HG02885 (cell line): ENCODE measurements at regions not wholly inside any gene's neighbourhood (a gene's known extent, or its start where the extent isn't known, plus 50 kb on each side); places are given as distances from the start of the nearest gene placed in this dataset.
"Not testable (repeated sequence)": the region's sequence is repeated elsewhere in the genome, so short reads cannot be mapped to it uniquely, and the experiment has no call there.

Experiments used
- ATAC-seq: cut with Tn5 transposase; IDR thresholded peaks from one replicate; pipeline ENCODE4 v1.9.1; 2021; ENCODE audit warnings: mild to moderate bottlenecking; ENCODE audit not compliant: unreplicated experiment, poor library complexity

DNA sequence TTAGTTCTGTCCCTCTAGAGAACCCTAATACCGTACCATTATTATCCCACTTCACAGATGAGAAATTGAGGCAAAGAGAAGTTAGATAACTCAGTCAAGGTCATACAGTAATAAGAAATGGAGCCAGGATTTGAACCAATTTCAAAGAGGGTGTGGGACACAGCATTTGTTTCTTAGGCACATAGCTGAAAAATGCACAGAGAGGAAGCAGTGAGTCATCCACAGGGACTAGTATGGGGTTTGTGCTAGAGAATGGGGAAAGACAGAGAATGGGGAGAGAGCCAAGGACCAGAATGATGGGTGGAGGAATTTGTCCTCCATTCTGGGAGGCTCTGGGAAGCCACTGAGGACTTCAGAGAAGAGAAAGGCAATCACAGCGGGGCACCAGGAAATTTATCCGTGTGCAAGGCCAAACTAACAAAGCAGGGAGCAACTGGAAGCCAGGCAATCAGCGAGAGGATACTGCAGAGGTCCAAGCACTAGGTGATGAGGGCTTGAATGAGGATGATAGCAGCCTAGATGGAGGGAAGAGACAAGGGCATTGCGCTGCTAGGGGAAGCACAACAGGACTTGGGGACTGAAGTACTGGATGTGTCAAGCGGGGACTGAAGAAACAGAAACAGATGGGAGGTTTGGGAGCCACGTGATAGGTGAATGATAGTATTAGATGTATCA, 78.1 kb upstream of the ZFHX3 start:
- ATAC-seq, result no peak

DNA sequence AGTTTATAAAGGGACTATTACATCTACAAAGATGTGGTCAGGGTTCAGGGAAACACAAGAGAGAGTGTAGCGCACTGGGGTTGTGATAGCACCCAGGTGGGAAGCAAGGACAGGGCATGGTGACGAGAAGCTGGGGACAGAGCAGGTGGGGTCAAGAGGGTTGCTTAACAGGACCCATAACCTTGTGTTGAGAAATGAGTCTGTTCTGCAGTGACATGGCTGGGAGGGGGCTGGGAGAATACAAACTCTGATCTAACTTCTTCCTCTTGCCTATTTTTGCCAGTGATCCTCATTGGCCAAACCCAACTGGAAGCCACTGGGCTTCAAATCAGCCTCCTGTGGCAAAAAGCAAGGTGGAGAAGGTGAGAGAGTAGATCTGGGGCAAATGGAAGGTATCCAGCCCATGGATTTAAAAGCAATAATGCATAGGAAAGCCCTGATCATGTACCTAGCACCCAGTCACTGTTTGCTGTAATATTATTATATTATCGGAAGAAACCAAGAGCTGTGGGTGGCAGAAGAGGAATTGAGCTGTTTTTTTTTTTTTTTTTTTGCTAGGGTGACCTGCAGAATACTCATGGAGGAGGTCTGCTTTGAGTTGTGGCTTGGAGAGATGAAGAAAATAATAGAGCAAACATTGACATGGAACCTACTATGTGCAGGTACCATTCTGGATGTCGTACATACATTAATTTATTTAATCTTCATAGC, 76.9 kb upstream of the ZFHX3 start:
- no peak for ATAC-seq

DNA sequence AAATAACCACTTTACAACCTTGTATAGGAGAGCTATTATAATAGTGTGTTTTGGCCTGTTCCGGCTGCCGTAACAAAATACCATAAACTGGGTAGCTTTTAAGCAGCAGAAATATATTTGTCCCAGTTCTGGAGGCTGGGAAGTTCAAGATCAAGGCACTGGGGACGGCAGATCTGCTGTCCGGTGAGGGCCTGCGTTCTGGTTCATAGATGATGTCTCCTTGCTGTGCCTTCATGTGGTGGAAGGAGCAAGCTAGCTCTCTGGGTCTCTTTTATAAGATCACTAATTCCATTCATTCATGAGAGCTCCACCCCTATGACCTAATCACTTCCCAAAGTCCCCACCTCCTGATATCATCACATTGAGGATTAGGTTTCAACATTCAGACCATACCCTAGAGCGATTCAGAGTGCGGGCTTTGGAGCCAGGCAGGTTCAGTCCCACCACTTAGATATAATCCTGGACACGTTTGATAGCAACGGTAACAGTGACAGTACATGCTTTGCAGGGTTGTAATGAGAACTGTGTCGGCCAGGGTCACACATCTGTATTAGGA, 76.2 kb upstream of the ZFHX3 start:
- ATAC-seq, result no peak

DNA sequence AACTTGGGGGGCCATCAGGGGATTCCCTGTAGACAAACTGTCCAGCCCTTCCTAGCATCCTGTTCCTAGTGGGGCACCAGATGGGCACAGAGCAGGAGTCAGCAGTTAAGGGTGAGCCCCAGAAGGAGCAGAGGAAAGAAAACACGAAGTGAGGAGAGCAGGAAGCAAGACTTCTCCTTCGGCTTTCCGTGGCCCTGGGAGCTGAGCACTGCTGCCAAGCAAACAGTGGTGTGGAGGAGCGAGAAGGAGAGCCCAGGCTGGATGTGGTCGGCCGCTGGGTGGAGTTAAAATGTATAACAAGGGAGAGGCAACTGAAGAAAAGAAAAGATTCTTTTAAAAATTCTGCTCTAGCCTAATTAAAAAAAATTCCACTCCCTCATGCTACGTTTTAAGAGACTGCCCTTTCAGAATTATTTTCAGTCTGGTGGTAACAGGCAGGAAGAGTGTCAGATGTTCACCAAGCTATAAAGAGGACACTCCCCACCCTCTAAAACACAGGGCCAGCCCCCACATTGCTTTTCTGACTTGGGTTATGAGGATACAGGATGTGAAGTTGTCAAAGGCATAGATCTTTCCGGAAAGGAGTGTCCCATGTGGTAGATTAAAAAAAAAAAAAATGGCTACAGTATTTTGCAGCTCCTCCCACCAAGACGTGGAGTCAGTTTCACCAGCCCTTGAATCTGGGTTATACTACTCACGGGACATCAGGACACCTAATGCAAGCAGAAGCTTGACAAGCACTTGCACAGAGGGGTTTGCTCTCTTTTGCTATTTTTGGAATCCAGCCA, 74.9 kb upstream of the ZFHX3 start:
- no peak for ATAC-seq

DNA sequence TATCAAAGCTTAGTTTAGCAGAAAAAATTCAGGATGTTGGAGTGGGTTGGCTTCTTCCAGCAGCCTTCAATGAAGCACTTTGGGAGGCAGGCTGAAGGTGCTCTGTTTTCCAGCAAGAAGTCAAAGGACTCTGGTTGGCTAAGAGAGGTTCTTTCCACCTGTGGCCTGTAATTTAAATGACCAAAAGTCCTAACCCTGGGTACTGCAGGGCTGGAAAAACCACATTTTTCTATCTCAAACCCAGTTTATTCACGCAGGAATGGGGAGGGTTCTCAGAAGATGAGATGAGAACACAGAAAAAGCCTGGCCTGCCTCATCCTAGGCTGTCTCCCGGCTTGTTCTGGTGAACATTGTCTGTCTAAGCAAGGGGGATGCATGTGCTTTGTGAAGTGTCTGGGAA, 68.6 kb upstream of the ZFHX3 start:
- no peak for ATAC-seq

DNA sequence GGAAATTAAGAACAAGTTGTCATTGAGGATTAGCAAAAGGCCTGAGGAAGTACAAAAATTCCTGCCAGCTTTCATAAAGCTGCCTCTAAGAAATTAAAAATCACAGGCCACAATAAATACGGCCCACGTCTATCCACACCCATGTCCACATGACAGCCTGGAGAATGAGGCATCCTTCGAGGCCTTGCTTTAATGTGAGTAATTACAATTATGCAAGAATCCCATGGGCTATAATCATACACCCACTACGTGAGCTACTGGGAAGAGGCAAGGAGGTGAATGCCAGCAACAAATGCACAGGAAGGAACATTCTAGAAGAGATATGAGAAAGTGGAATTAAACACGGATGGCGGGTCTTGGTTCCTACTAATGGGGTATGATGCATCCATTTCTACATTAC, 65.4 kb upstream of the ZFHX3 start:
- no peak for ATAC-seq

DNA sequence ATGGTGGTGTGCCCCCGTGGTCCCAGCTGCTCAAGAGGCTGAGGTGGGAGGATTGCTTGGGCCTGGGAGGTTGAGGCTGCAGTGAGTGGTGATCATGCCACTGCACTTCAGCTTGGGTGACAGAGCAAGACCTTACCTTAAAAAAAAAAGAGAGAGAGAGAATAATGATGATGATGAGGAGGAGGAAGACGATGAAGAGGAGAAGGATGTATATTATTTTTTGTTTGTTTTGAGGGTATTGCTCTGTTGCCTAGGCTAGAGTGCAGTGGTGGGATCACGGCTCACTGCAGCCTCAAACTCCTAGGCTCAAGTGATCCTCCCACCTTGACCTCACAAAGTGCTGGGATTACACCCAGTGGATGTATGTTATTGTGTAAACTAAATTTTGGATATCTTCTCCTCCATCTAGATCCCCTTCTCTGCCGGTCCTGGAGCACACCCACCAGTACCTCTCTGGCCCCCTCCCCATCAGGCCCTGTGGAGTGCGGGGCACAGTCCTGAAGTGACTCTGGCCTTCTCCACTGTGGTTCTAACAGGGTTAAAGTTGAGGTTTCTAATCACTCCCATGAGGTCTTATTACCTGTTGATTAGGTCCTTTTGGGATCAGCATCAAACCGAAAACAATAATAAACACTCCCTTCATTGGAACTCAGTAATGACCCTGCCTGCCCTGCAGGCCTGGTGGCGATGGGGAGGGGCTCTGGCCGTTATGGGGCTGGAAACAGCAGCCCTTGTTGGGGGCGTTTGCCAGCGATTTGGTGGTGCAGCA, 60.5 kb upstream of the ZFHX3 start:
- ATAC-seq, result no peak

DNA sequence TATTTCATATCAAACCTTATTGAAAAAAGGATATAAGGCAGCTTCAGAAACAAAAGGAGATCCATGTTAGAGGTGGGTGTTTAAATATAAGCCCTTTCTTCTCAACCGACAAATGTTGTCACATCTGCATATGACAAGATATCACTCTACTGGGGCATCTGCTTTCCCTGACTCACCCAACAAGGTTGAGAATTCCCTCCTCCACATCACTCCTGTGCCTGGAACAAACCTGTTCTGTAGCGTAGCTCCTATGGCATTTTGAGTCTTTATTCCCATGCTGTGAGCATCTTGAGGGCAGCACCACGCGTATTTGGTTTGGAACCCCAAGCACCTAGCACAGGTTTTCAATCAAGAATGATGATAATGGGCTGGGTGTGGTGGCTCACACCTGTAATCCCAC, 59.4 kb upstream of the ZFHX3 start:
- ATAC-seq, result no peak

DNA sequence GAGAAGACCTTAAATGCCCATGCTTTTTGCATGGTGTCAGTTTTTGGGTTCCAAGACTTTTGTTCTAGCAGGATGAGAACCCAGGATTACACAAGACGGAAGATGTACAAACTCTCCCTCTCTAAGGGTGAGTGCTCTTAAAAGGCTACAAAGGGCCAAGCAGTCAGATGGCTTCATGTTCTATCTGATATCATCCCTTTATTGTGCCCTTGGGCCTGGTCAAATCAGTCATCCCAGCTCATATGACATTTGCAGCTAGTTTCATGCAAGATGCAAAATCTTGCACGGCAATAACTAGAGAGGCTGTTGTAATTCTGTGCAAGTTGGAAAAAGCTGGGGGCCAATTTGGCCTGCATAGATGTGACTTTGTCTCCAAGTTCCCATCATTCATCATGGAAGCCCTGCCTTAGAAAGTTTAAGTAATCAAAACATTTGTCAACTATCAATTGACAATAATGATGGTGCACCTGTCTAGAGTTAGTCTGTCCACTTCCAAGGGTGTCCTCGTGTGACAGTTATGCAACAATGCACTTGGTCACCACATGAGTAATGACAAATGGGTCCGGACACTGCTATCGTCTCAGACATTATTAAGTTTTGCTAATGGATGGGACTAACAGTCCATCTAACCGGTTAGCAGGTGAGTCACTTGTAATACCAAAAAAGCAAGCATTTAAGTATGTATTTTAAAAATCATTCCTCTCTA, 58.6 kb upstream of the ZFHX3 start:
- no peak for ATAC-seq

DNA sequence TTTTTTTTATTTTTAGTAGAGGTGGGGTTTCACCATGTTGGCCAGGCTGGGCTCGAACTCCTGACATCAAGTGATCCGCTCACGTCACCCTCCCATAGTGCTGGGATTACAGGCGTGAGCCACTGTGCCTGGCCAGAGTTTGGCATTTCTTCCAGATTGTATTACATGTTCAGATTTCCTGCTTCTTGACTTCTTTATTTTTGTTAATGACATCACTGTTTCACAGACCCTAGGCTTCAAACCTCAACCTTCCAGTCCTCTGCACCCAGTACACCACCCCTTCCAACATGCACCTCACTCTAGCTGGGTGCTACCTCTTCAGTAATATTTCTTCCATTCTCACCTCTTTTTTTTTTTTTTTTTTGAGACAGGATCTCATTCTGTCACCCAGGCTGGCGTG, 53.6 kb upstream of the ZFHX3 start:
- no peak for ATAC-seq

DNA sequence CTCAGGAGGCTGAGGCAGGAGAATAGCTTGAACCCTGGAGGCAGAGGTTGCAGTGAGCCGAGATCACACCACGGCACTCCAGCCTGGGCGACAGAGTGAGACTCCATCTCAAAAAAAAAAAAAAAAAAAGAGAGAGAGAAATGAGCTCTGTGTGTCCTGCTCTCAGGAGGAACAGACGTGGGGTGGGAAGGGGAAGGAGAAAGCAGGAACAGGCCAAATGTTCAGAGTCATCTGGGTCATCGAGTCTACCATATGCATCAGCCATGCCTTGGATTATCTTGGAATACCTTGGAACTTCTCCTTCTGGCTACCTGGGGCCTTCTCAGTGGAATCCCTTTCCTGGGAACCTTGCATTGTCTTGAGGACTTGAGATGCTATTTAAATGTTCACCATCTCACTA, 51.7 kb upstream of the ZFHX3 start:
- ATAC-seq, result not testable (repeated sequence)
